Activated naive CD4-positive, alpha-beta T cell treated with anti-CD3 and anti-CD28 coated beads, Interleukin-2, amount 10 ng/mL, durations not matched to agents 7 days and 5 days (primary cell): ENCODE measurements at regions not wholly inside any gene's neighbourhood (a gene's known extent, or its start where the extent isn't known, plus 50 kb on each side); places are given as distances from the start of the nearest gene placed in this dataset.
"Not testable (repeated sequence)": the region's sequence is repeated elsewhere in the genome, so short reads cannot be mapped to it uniquely, and the experiment has no call there.

Experiments
- CTCF ChIA-PET: fragments of 350-600 bp; sonication (Branson Sonifier 250); formaldehyde crosslinking; loops from one replicate; lab custom pipeline; 2021; ENCODE audit warnings: antibody characterized with exemption; lab: Charles Lee
- DNase-seq: peaks from one replicate; pipeline ENCODE4 v3.0.0-alpha.2; 2020
- H3K27ac Mint-ChIP-seq: one replicate; pipeline ENCODE4 v1.8.0; 2021; ENCODE audit warnings: mild to moderate bottlenecking, moderate library complexity, mixed read lengths
- H3K27me3 Mint-ChIP-seq: one replicate; pipeline ENCODE4 v1.8.0; 2021; ENCODE audit warnings: mild to moderate bottlenecking, mixed read lengths
- H3K36me3 Mint-ChIP-seq: one replicate; pipeline ENCODE4 v1.8.0; 2021; ENCODE audit warnings: mixed read lengths
- H3K4me1 Mint-ChIP-seq: one replicate; pipeline ENCODE4 v1.8.0; 2021; ENCODE audit warnings: mixed read lengths
- H3K4me3 Mint-ChIP-seq: one replicate; pipeline ENCODE4 v1.8.0; 2021; ENCODE audit warnings: mild to moderate bottlenecking, moderate library complexity, mixed read lengths
- H3K9me3 Mint-ChIP-seq: one replicate; pipeline ENCODE4 v1.8.0; 2021; ENCODE audit warnings: mixed read lengths

GRCh38 chr3:162367429-162368260, 871.0 kb downstream of the OTOL1 start:
- no peak for DNase-seq
- CTCF ChIA-PET = no interaction called here
- Mint-ChIP-seq H3K9me3 (no peaks in the 10 kb centered on the region), H3K36me3 (no peaks in the 10 kb centered on the region), H3K4me3 (no peak overlapping the region), H3K27me3 (no peaks in the 10 kb centered on the region), H3K4me1 (no peaks in the 10 kb centered on the region), H3K27ac (no peak overlapping the region)

- H3K36me3 Mint-ChIP-seq = no peaks in the 10 kb centered on the region
- CTCF ChIA-PET = no interaction called here
- H3K4me1 Mint-ChIP-seq = no peaks in the 10 kb centered on the region
- no peak overlapping the region for H3K4me3 Mint-ChIP-seq
- H3K9me3 Mint-ChIP-seq = no peaks in the 10 kb centered on the region
- H3K27ac Mint-ChIP-seq = no peak overlapping the region
- no peaks in the 10 kb centered on the region for H3K27me3 Mint-ChIP-seq
- no peak for DNase-seq
Observed at GRCh38 chr3:162368417-162368816, 871.8 kb downstream of the OTOL1 start.

GRCh38 chr3:162369306-162369705, 872.7 kb downstream of the OTOL1 start:
- Mint-ChIP-seq H3K4me1 (no peaks in the 10 kb centered on the region), H3K4me3 (no peak overlapping the region), H3K27ac (no peak overlapping the region), H3K27me3 (no peaks in the 10 kb centered on the region), H3K9me3 (no peaks in the 10 kb centered on the region), H3K36me3 (no peaks in the 10 kb centered on the region)
- CTCF ChIA-PET = no interaction called here
- no peak for DNase-seq

- H3K27me3 Mint-ChIP-seq = no peaks in the 10 kb centered on the region
- H3K27ac Mint-ChIP-seq = no peak overlapping the region
- H3K36me3 Mint-ChIP-seq = no peaks in the 10 kb centered on the region
- no peaks in the 10 kb centered on the region for H3K4me1 Mint-ChIP-seq
- CTCF ChIA-PET = no interaction called here
- H3K9me3 Mint-ChIP-seq = no peaks in the 10 kb centered on the region
- no peak overlapping the region for H3K4me3 Mint-ChIP-seq
- DNase-seq = no peak
Observed at GRCh38 chr3:162370141-162370540, 873.5 kb downstream of the OTOL1 start.

DNA sequence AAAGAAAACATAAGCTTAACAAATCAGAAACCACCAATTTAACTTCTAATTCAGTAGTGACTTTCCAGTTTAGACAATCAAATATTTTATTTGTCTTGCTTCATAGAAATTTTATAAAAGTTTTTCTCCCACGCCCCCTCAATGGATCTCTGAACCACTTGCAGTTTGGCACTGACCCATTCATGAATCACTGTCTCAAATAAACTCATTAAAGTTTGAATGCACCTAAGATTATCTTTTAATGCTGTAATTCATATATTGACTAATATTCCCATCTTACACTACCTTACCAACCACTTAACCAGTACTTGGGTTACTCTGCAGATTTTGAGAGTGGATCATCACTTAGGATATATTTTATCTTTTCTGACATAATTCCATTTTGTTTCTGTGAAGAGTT, 880.2 kb downstream of the OTOL1 start:
- H3K4me3 Mint-ChIP-seq = no peak overlapping the region
- no peak for DNase-seq
- peaks cover 9% of the 10 kb centered on the region for H3K9me3 Mint-ChIP-seq
- CTCF ChIA-PET = no interaction called here
- H3K36me3 Mint-ChIP-seq = no peaks in the 10 kb centered on the region
- H3K27me3 Mint-ChIP-seq = no peaks in the 10 kb centered on the region
- no peaks in the 10 kb centered on the region for H3K4me1 Mint-ChIP-seq
- no peak overlapping the region for H3K27ac Mint-ChIP-seq

GRCh38 chr3:162377608-162378007, 881.0 kb downstream of the OTOL1 start:
- no peak for DNase-seq
- H3K9me3 Mint-ChIP-seq = peaks cover 9% of the 10 kb centered on the region
- no peak overlapping the region for H3K27ac Mint-ChIP-seq
- no peaks in the 10 kb centered on the region for H3K4me1 Mint-ChIP-seq
- no peaks in the 10 kb centered on the region for H3K27me3 Mint-ChIP-seq
- no peaks in the 10 kb centered on the region for H3K36me3 Mint-ChIP-seq
- H3K4me3 Mint-ChIP-seq = no peak overlapping the region
- CTCF ChIA-PET = no interaction called here

DNA sequence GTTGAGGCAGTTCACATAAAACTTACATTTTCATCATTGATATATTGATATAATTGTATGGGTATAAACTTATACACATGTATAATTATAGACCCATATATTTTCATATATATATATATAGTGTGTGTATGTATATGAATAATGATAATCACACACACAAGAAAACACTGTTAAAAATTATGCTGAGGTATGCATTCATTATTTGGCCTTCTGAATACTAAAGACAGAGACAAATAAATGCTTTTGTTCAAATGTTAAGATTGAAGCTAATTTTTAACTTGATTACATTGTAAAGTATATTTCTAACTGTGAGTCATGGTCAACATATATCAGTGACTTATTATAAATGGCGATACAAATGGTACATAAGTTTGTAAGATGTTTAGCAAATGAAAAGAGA, 888.8 kb downstream of the OTOL1 start:
- Mint-ChIP-seq H3K4me3 (no peak overlapping the region), H3K9me3 (peaks cover 3% of the 10 kb centered on the region), H3K4me1 (no peaks in the 10 kb centered on the region), H3K36me3 (no peaks in the 10 kb centered on the region), H3K27ac (no peak overlapping the region), H3K27me3 (no peaks in the 10 kb centered on the region)
- no peak for DNase-seq
- CTCF ChIA-PET = no interaction called here

- Mint-ChIP-seq H3K9me3 (peaks cover 5% of the 10 kb centered on the region), H3K36me3 (no peaks in the 10 kb centered on the region), H3K27ac (no peak overlapping the region), H3K4me3 (no peak overlapping the region), H3K27me3 (no peaks in the 10 kb centered on the region), H3K4me1 (no peaks in the 10 kb centered on the region)
- CTCF ChIA-PET = no interaction called here
- no peak for DNase-seq
Observed at GRCh38 chr3:162390891-162391290, 894.3 kb downstream of the OTOL1 start.

DNA sequence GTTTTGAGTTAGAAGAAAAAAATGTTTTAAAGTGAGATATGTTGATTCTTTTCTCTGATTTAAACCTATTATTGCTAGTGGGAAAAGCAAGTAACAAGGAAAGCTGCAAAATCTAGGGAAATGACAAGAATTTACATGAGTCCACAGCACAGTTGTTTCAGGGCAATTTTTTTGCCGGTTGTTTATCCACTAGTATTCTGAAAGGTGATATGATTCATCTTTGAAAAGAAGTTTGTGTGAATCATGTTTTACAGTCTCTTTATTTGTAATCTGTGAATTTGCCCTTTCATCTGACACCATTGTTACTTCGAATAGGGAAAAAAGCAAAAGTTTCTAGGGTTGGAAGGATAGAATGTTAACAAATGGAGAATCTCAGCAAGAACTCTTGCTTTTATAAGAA, 894.7 kb downstream of the OTOL1 start:
- Mint-ChIP-seq H3K4me1 (no peaks in the 10 kb centered on the region), H3K27ac (no peak overlapping the region), H3K9me3 (peaks cover 5% of the 10 kb centered on the region), H3K4me3 (no peak overlapping the region), H3K27me3 (no peaks in the 10 kb centered on the region), H3K36me3 (no peaks in the 10 kb centered on the region)
- CTCF ChIA-PET = no interaction called here
- DNase-seq = no peak

- Mint-ChIP-seq H3K9me3 (peaks cover 7% of the 10 kb centered on the region), H3K4me1 (no peaks in the 10 kb centered on the region), H3K36me3 (no peaks in the 10 kb centered on the region), H3K4me3 (no peak overlapping the region), H3K27me3 (no peaks in the 10 kb centered on the region), H3K27ac (no peak overlapping the region)
- CTCF ChIA-PET = no interaction called here
- DNase-seq = no peak
Observed at GRCh38 chr3:162395496-162395895, 898.9 kb downstream of the OTOL1 start.

DNA sequence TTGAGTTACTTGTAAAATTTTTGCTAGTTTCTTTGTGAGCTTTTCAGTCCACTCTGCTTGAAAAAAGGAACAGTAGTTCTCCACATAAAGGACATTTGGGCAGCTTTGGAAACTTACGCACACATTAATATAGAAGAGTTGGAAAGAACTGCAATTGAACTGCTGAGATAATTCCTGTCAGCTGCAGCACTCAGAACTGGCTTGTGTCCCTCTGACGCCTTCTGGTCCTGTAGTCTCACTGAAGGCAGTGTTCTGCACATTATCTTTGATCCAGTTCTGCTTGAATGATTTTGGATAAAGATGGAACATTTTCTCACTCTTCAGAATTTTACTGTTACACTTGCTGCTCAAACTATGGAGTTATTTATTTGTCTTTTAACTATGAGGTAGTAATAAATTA, 901.9 kb downstream of the OTOL1 start:
- H3K9me3 Mint-ChIP-seq = peaks cover 4% of the 10 kb centered on the region
- H3K4me3 Mint-ChIP-seq = no peak overlapping the region
- CTCF ChIA-PET = no interaction called here
- no peaks in the 10 kb centered on the region for H3K36me3 Mint-ChIP-seq
- no peaks in the 10 kb centered on the region for H3K4me1 Mint-ChIP-seq
- H3K27ac Mint-ChIP-seq = no peak overlapping the region
- DNase-seq = no peak
- H3K27me3 Mint-ChIP-seq = no peaks in the 10 kb centered on the region

- Mint-ChIP-seq H3K27me3 (no peaks in the 10 kb centered on the region), H3K27ac (no peak overlapping the region), H3K36me3 (no peaks in the 10 kb centered on the region), H3K4me1 (no peaks in the 10 kb centered on the region), H3K4me3 (no peak overlapping the region), H3K9me3 (peaks cover 3% of the 10 kb centered on the region)
- no peak for DNase-seq
- CTCF ChIA-PET = no interaction called here
Observed at GRCh38 chr3:162400697-162401096, 904.1 kb downstream of the OTOL1 start.

DNA sequence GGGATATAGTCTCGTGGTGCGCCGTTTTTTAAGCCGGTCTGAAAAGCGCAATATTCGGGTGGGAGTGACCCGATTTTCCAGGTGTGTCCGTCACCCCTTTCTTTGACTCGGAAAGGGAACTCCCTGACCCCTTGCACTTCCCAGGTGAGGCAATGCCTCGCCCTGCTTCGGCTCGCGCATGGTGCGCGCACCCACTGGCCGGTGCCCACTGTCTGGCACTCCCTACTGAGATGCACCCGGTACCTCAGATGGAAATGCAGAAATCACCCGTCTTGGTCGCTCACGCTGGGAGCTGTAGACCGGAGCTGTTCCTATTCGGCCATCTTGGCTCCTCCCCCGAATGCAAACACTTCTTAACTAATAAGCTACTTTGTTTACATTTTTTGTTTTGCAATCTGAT, 914.9 kb downstream of the OTOL1 start:
- H3K36me3 Mint-ChIP-seq, CTCF ChIA-PET, DNase-seq, H3K9me3 Mint-ChIP-seq, H3K27ac Mint-ChIP-seq, H3K4me3 Mint-ChIP-seq, H3K4me1 Mint-ChIP-seq, H3K27me3 Mint-ChIP-seq: not testable (repeated sequence)

DNA sequence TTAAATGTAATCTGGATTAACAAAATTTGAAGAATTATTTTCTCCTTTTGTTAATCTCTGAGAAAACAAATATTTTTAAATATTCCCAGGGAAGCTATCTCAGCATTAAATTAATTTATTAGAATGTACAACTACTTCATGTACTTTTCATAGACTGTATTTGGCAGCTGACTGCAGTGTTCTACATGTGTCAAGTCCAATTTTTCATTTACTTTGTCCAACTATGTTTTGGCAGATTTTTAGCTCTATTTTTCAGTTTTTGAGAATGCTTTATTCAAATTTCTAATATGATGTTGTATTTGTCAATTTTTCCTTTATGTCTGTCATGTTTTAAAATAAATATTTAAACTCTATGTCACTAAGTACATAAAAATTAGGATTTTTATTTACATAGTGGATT, 925.1 kb downstream of the OTOL1 start:
- no peak overlapping the region for H3K27ac Mint-ChIP-seq
- H3K9me3 Mint-ChIP-seq = no peaks in the 10 kb centered on the region
- H3K27me3 Mint-ChIP-seq = no peaks in the 10 kb centered on the region
- no peaks in the 10 kb centered on the region for H3K36me3 Mint-ChIP-seq
- H3K4me1 Mint-ChIP-seq = no peaks in the 10 kb centered on the region
- no peak overlapping the region for H3K4me3 Mint-ChIP-seq
- DNase-seq = no peak
- CTCF ChIA-PET = no interaction called here

DNA sequence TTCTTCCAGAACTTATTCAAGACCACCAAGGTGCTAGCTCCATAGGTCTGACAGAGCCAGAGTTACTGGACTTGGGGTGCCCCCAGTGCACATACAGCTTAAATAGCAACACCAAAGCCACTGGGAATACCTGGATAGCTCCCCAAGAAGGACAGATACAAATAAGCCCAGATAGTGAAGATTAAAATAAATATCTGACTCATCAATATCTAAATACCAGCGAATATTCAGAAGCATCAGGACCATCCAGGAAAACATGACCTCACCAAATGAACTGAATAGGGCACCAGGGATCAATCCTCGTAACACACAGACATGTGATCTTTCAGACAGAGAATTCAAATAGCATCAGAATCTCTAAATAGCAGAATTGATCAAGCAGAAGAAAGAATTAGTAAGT, 931.6 kb downstream of the OTOL1 start:
- peaks cover 12% of the 10 kb centered on the region for H3K9me3 Mint-ChIP-seq
- H3K36me3 Mint-ChIP-seq = no peaks in the 10 kb centered on the region
- H3K27ac Mint-ChIP-seq = no peak overlapping the region
- H3K4me1 Mint-ChIP-seq = no peaks in the 10 kb centered on the region
- H3K4me3 Mint-ChIP-seq = no peak overlapping the region
- DNase-seq = no peak
- H3K27me3 Mint-ChIP-seq = no peaks in the 10 kb centered on the region
- CTCF ChIA-PET = no interaction called here
